ENCODE measurements at regions not wholly inside any gene's neighbourhood (a gene's known extent, or its start where the extent isn't known, plus 50 kb on each side); places are given as distances from the start of the nearest gene placed in this dataset.

GRCh38 chr10:53298443-53298842 lies 525.9 kb upstream of the MBL2 start:
- ATAC-seq (ENCODE audit: low read depth), result no peak
- Mint-ChIP-seq H3K36me3 (ENCODE audit: low read depth) (no peaks in the 10 kb centered on the region), H3K4me1 (no peaks in the 10 kb centered on the region), H3K27ac (no peak overlapping the region), H3K27me3 (no peaks in the 10 kb centered on the region), H3K9me3 (peaks cover 4% of the 10 kb centered on the region), H3K4me3 (no peak overlapping the region)
- no peak for DNase-seq
- intact Hi-C loops (cut with micrococcal nuclease), result no loop called here
- no peak for TF ChIP-seq CTCF (IDR thresholded peaks at IDR 0.05)
- ChIA-PET CTCF (no interaction called here), POLR2A (no interaction called here)

GRCh38 chr10:53284615-53285182 lies 512.1 kb upstream of the MBL2 start:
- intact Hi-C loops (cut with micrococcal nuclease), result no loop called here
- DNase-seq, result no peak
- POLR2A ChIA-PET, result no interaction called here
- H3K4me3 Mint-ChIP-seq, result no peak overlapping the region
- no peaks in the 10 kb centered on the region for H3K27me3 Mint-ChIP-seq
- no peak overlapping the region for H3K27ac Mint-ChIP-seq
- ATAC-seq (ENCODE audit: low read depth), result no peak
- peaks cover 3% of the 10 kb centered on the region for H3K9me3 Mint-ChIP-seq
- CTCF ChIA-PET, result no interaction called here
- no peaks in the 10 kb centered on the region for H3K4me1 Mint-ChIP-seq
- TF ChIP-seq CTCF (IDR thresholded peaks at IDR 0.05), result no peak
- H3K36me3 Mint-ChIP-seq (ENCODE audit: low read depth), result no peaks in the 10 kb centered on the region

GRCh38 chr10:53276797-53277196 lies 504.2 kb upstream of the MBL2 start:
- Mint-ChIP-seq H3K27ac (no peak overlapping the region), H3K4me3 (no peak overlapping the region), H3K4me1 (no peaks in the 10 kb centered on the region), H3K36me3 (ENCODE audit: low read depth) (no peaks in the 10 kb centered on the region), H3K9me3 (peaks cover 19% of the 10 kb centered on the region), H3K27me3 (no peaks in the 10 kb centered on the region)
- intact Hi-C loops (cut with micrococcal nuclease), result no loop called here
- POLR2A ChIA-PET, result no interaction called here
- CTCF ChIA-PET, result no interaction called here
- ATAC-seq (ENCODE audit: low read depth), result no peak
- DNase-seq, result no peak
- TF ChIP-seq CTCF (IDR thresholded peaks at IDR 0.05), result no peak

- peaks cover 11% of the 10 kb centered on the region for H3K9me3 Mint-ChIP-seq
- CTCF ChIA-PET, result no interaction called here
- H3K36me3 Mint-ChIP-seq (ENCODE audit: low read depth), result no peaks in the 10 kb centered on the region
- H3K27ac Mint-ChIP-seq, result no peak overlapping the region
- TF ChIP-seq CTCF (IDR thresholded peaks at IDR 0.05), result no peak
- POLR2A ChIA-PET, result no interaction called here
- no peak for DNase-seq
- intact Hi-C loops (cut with micrococcal nuclease), result no loop called here
- no peak for ATAC-seq (ENCODE audit: low read depth)
- no peaks in the 10 kb centered on the region for H3K4me1 Mint-ChIP-seq
- H3K27me3 Mint-ChIP-seq, result no peaks in the 10 kb centered on the region
- H3K4me3 Mint-ChIP-seq, result no peak overlapping the region
Observed at GRCh38 chr10:53269482-53269881, 496.9 kb upstream of the MBL2 start.

- Mint-ChIP-seq H3K36me3 (ENCODE audit: low read depth) (no peaks in the 10 kb centered on the region), H3K4me3 (no peak overlapping the region), H3K9me3 (peaks cover 2% of the 10 kb centered on the region), H3K27me3 (no peaks in the 10 kb centered on the region), H3K4me1 (no peaks in the 10 kb centered on the region), H3K27ac (no peak overlapping the region)
- ChIA-PET POLR2A (no interaction called here), CTCF (no interaction called here)
- no peak for ATAC-seq (ENCODE audit: low read depth)
- no peak for TF ChIP-seq CTCF (IDR thresholded peaks at IDR 0.05)
- intact Hi-C loops (cut with micrococcal nuclease), result no loop called here
- DNase-seq, result no peak
Observed at GRCh38 chr10:53260213-53260612, 487.6 kb upstream of the MBL2 start.

Data from activated B cell treated with CpG ODN at 0.5 μM for 24 hours (primary cell).